HS-27A (cell line): ENCODE measurements at regions not wholly inside any gene's neighbourhood (a gene's known extent, or its start where the extent isn't known, plus 50 kb on each side); places are given as distances from the start of the nearest gene placed in this dataset.

ENCODE experiments used
- DNase-seq: peaks from one replicate; pipeline ENCODE4 v3.0.0-alpha.2; 2012; ENCODE audit warnings: low read depth, missing footprints

- DNase-seq, result no peak
Observed at GRCh38 chr3:94179059-94179458, 116.2 kb downstream of the NSUN3 start.

GRCh38 chr3:94183551-94183950 lies 120.7 kb downstream of the NSUN3 start:
- DNase-seq, result no peak

GRCh38 chr3:94184781-94185180 lies 121.9 kb downstream of the NSUN3 start:
- no peak for DNase-seq

- no peak for DNase-seq
Observed at GRCh38 chr3:94185753-94186152, 122.9 kb downstream of the NSUN3 start.

GRCh38 chr3:94187697-94188096 lies 124.8 kb downstream of the NSUN3 start:
- no peak for DNase-seq

- DNase-seq, result no peak
Observed at GRCh38 chr3:94195381-94195780, 132.5 kb downstream of the NSUN3 start.

GRCh38 chr3:94206291-94206690 lies 143.4 kb downstream of the NSUN3 start:
- DNase-seq, result no peak

GRCh38 chr3:94210256-94210655 lies 147.4 kb downstream of the NSUN3 start:
- no peak for DNase-seq

GRCh38 chr3:94217406-94217805 lies 154.5 kb downstream of the NSUN3 start:
- DNase-seq, result no peak

- DNase-seq, result no peak
Observed at GRCh38 chr3:94220426-94220825, 157.6 kb downstream of the NSUN3 start.

GRCh38 chr3:94221829-94222228 lies 159.0 kb downstream of the NSUN3 start:
- DNase-seq, result no peak

GRCh38 chr3:94225148-94225865 lies 162.4 kb downstream of the NSUN3 start:
- no peak for DNase-seq

- DNase-seq, result no peak
Observed at GRCh38 chr3:94226078-94226477, 163.2 kb downstream of the NSUN3 start.

- no peak for DNase-seq
Observed at GRCh38 chr3:94232921-94233320, 170.1 kb downstream of the NSUN3 start.

- no peak for DNase-seq
Observed at GRCh38 chr3:94234177-94234788, 171.4 kb downstream of the NSUN3 start.

GRCh38 chr3:94241986-94242385 lies 179.1 kb downstream of the NSUN3 start:
- no peak for DNase-seq

- no peak for DNase-seq
Observed at GRCh38 chr3:94246171-94246570, 183.3 kb downstream of the NSUN3 start.

GRCh38 chr3:94248042-94248441 lies 185.2 kb downstream of the NSUN3 start:
- no peak for DNase-seq

GRCh38 chr3:94249491-94250079 lies 186.7 kb downstream of the NSUN3 start:
- DNase-seq, result no peak

GRCh38 chr3:94251566-94251965 lies 188.7 kb downstream of the NSUN3 start:
- DNase-seq, result no peak

GRCh38 chr3:94252316-94252715 lies 189.5 kb downstream of the NSUN3 start:
- DNase-seq, result no peak

GRCh38 chr3:94256888-94257813 lies 194.3 kb downstream of the NSUN3 start:
- no peak for DNase-seq
